HG03520 (cell line): ENCODE measurements at regions not wholly inside any gene's neighbourhood (a gene's known extent, or its start where the extent isn't known, plus 50 kb on each side); places are given as distances from the start of the nearest gene placed in this dataset.
"Not testable (repeated sequence)": the region's sequence is repeated elsewhere in the genome, so short reads cannot be mapped to it uniquely, and the experiment has no call there.

Experiments used
- ATAC-seq: cut with Tn5 transposase; IDR thresholded peaks from one replicate; pipeline ENCODE4 v1.9.1; 2021; ENCODE audit warnings: mild to moderate bottlenecking, moderate library complexity; ENCODE audit not compliant: unreplicated experiment

DNA sequence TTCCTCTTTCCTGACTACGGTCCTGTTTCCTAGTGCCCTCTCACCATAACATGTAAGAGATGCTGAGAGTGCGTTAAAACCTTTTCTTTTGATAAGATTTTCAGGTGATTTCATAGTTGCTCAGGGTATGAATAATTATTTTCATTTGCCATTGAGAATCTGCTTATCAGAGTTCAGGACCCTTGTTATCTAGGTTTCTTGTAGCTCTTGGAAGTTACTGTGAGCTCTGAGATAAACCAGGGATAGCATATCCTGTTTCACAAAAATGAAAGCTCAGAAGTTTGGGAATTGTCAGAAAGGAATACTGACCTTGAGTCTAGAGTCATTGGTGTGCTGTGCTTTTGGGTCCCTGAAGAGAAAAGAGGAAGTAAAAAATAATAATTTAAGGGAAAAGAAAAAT is 76.8 kb upstream of the PRKG1 start:
- no peak for ATAC-seq

DNA sequence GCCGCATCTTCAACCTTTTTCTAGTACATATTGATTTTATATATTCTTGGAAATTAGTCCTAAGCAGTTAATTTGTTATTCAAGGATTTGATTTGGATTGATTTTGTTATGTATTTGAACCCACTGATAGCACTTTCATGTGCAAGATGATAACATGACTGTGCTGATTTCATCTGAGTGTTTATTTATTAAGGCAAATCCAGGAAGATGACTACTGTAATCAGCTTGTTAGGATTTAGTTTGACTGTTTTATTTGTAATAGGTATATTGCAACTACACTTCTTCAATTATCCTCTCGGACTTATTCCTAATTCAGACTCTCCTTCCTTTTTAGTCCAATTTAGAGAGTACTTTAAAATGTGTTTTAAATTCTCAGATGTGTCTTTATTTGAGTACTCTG is 75.1 kb upstream of the PRKG1 start:
- ATAC-seq = no peak

DNA sequence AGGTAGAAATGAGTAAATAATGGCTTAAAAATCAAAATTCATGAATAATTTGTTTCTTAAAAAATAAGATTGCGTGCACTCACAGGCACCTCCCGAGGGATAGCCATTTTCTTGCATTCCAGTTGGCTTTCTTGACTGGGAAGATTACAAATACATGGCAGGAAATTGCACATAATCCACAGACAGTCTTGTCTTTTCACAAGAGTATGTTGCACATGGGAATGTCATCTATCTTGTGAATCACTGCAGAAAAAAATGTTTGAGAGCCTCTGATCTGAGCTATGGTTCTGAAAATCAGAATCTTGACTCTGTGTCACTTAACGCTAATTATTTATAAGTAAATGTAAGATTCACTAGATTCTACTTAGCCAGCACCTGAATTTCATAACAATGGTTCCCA is 74.1 kb upstream of the PRKG1 start:
- ATAC-seq = no peak

DNA sequence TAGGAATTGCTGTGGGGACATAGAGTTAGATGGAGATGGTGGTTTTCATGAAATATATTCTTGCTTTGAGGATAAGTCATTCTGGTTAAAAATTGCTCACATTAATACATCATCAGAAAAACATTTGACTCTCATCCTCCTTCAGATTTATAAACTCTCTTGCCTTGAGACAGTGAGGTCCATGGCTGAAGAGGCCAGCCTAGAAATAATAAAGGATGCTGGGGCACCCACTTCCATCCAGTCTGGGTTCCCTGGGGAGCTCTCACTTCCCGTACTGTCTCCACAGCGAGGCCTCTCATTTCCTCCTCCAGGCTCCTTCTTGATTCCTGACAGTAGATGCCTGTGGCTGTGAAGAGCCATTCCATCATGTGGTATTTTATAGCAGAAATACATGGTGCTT is 73.3 kb upstream of the PRKG1 start:
- ATAC-seq = no peak

DNA sequence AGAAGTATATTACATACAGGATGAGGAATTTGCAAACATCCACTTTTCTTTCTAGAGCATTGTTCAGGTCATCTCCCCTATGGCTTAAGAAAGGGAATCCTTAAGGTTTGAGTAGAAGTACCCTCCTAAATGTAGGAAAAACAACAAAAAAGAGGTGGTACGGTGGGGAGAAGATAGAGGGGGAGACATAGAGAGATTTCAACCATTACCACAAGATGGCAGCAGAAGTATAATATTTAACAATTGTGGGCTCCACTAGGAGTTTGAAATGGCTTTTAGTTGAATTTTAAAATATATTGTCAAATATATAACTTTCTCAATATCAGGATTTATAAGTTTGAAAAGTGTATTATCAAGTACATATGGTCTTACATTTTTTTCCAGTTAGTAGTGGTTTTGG is 72.7 kb upstream of the PRKG1 start:
- ATAC-seq = peak; percentile 51

DNA sequence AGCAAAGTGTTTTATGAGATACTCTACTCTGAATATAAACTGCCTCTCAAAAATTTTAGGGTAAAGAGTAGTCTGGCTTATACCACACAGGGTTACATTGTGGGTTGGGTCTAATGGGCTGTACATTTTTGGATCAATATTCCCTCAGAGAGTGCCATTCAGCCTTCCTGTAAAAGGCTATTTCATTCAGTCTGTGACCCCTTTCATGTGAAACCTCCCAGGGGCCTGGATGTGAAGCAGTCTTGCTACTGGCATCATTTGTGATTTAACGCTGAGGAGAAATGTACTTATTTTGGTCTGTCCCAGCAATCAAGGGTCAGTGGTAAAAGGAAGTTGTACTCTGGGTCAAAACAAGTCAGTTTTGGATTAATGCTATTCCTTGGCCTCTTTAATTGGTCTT is 71.8 kb upstream of the PRKG1 start:
- ATAC-seq = no peak

DNA sequence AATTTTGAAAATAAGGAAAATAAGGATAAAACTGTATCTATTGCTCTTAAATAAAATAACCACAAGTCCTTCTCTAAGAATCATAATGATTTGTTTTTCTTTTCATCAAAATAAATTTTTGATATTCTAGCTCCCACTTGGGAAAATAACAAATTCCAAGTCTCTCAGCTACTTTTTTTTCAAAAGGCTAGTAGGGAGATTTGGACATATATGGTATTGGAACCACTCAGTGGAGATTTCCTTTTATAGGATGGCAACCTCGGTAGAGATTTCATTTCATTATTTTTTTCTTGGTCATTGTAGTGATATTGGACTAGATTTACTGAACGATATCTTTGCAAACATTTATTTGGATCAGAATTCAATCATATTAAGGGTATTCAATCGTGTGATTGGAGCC is 69.5 kb upstream of the PRKG1 start:
- no peak for ATAC-seq

DNA sequence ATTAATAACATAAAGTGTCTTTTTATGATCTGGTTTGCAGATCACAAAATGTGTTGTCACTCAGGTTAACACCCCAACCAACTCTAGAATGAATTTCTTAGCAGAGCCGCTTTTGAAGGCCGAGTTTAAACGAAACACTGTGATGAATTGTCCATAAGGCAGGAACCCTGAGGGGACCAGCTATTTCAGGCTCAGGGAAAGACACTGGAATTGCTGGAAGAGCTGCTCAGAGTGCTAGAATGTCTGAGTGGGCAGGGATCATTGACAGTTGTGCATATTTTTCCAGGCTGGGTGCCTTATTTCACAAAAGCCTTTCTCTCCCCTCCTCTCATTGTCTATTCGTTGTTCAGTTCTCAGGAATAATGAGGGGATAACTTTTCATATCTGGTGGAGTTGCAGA is 68.7 kb upstream of the PRKG1 start:
- ATAC-seq = no peak

DNA sequence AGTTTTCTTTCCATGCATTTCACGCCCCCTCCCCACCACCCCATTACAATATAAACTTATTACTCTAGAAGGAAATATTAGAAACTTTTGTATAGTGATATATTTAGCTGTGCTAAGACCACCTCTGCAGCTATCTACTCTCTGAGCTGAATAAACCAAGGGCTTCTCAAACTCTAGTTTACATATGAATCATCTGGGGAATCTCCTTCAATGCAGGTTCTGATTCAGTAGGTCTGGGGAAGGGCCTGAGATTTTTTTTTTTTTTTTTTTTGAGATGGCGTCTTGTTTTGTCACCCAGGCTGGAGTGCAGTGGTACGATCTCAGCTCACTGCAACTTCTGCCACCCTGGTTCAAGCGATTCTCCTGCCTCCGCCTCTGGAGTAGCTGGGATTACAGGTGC is 67.6 kb upstream of the PRKG1 start:
- no peak for ATAC-seq

DNA sequence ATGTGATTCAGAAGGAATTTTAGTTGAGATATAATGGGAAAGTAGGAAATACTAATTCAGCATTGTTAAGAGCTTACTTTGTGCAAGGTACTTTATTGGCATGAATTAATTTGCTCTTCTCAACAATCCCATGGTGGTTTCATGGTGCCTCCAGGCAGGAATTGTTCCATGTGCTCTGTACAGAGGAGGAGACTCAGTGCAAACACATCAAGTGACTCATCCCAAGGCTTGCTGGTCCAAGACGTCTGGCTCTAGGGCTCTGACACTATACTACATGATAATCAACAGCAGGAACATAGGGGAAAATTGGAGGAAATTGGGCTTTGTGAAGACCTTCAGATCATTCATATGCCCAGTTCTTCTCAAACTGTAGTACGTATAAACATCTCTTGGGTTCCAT is 66.5 kb upstream of the PRKG1 start:
- no peak for ATAC-seq

DNA sequence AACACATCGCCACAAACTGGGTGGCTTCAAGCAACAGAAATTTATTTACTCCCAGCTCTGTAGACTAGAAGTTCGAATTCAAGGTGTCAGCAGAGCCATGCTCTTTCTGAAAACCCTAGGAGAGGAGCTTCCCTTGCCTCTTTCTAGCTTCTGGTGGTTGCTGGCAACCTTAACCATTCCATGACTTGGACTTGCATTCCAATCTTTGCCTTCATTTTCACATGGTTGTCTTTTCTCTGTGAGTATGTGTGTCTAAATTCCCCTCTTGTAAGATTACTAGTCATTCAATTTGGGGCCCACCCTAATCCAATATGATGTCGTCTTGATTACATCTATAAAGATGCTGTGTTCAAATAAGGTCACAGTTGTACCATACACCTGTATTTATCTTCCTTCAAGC is 65.9 kb upstream of the PRKG1 start:
- ATAC-seq = no peak

DNA sequence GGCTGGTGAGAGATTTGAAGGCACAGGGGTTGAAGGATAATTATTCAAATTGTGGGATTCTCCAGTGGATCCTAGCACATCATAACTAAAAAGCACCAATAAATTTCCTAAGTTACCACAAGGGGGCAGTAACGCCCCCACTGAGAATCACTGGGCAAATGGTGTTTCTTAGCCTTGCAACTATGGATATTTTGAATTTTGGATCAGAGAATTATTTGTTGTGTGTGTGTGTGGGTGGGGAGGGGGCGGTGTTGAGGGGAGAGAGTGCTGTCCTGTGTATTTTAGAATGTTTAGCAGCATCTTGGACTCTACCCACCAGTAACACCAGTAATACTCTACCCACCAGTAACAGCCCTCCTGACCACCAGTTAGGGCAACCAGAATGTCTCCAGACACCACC is 63.3 kb upstream of the PRKG1 start:
- ATAC-seq = peak; percentile 78

DNA sequence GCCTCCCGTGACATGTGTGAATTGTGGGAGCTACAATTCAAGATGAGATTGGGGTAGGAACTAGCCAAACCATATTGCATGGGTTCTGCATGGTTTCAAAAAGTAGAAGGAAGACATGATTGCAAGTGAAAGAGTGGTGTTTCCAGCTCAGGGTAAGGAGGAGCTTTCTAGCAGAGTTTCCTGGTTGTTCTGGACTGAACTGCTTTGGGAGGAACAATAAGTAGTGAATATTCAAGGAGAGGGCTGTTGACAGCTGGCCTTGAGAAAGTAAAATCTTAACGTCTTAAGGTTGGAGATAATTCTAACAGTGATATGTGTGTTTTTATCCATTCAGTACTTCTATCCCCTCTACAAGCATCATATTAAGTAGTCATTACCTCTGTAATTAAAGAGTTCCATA is 62.2 kb upstream of the PRKG1 start:
- no peak for ATAC-seq

DNA sequence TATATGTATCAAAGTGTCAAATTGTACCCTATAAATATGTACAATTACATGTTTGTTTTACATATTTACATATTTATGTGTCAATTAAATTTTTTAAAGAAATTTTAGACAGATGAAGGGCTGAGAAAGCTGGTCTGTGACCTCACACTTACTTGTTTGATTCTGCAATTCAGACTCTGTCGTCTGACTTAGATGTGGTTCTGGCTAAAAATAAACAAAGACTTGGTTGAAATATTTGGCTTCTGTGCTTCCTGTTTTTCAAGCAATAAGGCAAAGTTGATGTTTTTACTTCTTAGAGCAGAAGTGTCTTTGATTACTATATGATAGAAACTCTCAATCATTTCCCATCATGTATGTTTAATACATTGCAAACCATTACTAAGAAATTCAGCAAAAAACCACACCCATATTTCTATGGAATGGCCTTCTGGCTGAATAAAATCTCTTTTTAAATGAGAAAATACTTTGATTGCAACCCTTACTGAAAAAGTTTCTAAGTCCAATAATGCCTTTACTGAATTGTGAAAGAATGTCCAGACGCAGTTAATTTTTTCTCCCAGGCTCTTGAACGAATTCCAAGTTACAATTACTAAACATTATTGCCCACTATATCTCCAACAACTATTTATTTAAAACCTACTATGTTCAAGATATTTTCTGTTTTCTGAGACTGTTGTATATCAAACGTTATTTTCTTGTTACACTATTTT is 59.5 kb upstream of the PRKG1 start:
- no peak for ATAC-seq

DNA sequence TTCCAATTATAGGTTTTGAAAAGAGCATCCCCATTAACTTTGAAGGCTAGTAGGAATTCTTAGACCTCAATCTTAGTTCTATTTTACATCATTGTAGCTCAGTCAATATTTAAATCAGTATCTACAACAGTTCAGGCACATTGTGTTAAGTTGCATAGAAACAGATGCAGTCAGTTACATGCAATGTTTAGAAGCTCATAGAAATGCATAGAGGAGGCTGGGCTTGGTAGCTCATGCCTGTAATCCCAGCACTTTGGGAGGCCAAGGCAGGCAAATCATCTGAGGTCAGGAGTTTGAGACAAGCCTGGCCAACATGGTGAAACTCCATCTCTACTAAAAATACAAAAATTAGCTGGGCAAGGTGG is 58.9 kb upstream of the PRKG1 start:
- ATAC-seq = not testable (repeated sequence)

DNA sequence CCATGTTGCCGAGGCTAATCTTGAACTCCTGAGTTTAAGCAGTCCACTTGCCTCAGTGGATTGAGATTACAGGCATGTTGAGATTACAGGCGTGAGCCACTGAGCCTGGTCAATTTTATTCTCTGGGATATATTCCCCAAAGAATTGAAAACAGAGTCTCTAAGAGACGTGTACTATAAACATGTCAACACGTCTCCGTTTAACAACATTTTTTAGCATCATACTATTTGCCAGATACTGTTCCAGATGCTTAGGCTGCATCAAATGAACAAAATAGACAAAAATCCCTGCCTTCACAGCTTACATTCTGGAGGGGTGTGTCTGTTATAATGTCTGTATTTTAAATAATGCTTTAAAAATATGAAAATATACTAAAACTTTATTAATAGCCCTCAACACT is 54.1 kb upstream of the PRKG1 start:
- ATAC-seq = no peak

DNA sequence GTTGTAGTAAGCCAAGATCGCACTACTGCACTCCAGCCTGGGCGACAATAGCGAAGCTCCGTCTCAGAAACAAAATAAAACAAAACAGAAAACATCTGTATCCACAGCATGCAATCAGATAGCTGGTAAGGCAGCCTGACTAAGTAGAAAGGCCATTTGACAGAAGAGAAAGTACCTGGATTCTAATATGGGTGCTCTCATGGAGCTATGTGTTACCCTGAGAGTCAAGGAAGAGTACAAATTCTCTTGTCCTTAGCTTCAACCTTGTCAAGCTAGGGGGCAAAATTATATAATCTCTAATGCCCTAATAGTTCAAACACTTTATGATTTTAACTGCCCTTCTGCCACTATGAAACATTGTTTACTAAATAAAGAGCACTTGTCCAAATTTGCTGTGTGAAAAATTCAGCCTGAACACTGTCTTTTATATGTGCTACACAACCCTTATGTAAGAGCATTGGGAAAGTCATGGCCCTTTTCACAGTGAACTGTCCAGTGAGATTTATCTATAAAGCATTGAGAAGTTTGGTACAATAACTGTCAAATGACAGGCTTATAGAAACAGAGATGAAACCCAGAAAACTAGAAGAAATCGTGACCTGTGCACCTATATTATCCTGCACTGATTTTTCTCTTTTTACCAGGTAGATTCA is 51.2 kb upstream of the PRKG1 start:
- no peak for ATAC-seq

DNA sequence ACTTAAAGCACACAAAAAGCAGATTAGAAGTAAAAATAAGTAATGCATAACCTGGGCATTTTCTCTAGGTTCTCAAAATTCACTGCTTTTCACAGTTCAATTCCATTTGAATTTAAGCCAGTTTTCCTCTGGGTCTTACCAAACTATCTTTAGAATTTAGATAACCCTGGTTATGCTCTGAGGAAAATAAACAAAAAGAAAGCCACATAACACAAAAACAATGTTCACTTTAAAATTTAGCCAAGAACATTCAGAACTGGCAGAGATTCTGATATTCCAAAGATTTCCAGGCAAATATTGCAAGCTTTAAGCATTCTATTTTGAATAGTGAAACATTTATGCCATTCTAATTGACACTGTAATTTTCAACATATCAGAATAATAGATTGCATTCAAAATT is 50.7 kb upstream of the PRKG1 start:
- ATAC-seq = no peak
